Dermis microvascular lymphatic vessel endothelial cell (primary cell): ENCODE measurements at regions not wholly inside any gene's neighbourhood (a gene's known extent, or its start where the extent isn't known, plus 50 kb on each side); places are given as distances from the start of the nearest gene placed in this dataset.

Source experiments
- DNase-seq, 2 donors: peaks; one replicate each; pipeline versions ENCODE4 v3.0.0 to v3.0.0-alpha.2; 2010; ENCODE audit warnings: low read depth in 2 of 2

GRCh38 chr12:45587012-45587411, 142.5 kb upstream of the ARID2 start:
- DNase-seq, result no peak

DNA sequence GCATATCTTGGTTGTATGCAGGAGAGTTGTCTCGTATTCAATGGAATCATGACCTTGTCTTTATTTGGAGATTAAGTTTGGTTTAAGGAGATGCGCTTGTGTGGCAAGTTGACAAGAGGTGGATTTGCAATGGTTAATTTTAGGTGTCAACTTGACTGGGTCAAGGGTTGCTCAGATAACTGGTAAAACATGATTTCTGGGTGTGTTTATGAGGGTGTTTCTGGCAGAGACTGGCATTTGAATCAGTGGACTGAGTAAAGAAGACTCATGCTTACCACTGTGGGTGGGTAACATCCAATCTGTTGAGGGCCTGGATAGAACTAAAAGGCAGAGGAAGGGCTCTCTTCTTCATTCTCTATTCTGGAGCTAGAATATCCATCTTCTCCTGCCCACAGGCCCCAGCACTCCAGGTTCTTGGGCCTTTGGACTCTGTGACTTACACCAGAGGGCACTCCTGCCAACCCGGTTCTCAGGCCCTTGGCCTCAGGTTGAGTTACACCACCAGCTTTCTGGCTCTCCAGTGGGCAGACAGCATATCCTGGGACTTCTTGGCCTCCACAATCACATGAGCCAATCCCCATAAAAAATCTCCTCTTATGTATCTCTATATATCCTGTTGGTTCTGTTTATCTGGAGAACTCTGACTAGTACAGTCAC, 141.5 kb upstream of the ARID2 start:
- no peak for DNase-seq

DNA sequence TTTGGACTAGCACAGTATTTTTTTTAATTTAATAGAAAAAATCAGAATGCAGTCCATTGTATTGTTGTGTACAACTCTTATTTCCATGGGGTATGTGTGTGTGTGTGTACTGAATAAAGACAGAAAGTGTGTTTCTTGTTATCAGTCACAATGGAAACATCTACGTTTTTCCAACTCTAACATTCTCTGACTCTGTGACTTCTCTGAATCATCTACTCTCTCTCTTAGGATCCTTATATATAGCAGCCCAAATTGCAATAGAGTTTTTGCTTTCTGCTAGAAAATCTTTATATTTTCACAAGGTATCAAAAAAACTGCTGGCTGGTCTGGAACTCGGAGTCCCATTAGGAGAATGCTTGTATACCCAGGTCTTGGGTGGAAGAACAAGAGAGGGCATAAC, 138.9 kb upstream of the ARID2 start:
- DNase-seq, result no peak

- no peak for DNase-seq
These were observed 137.9 kb upstream of the ARID2 start for GRCh38 chr12:45591635-45592034.

DNA sequence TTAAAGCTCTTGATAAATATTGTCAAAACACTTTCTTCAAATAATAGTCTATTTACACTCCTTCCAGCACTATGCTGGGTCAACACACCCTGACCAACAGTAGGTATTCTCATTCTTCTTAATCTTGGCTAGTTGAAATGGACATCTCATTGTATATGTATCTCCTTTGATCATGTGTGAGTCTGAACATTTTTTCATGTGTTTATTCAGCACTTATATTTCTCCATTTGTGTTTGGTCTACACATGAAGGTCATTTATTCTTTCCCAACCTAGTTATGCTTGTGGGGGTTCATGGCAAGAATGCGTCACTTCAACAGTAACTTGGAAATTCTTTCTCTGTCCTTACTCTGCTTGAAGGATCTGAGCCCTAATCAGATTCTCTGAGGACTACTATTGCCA, 133.1 kb upstream of the ARID2 start:
- DNase-seq, result no peak

- no peak for DNase-seq
These were observed 131.2 kb upstream of the ARID2 start for GRCh38 chr12:45598336-45598735.

- DNase-seq, result no peak
These were observed 130.7 kb upstream of the ARID2 start for GRCh38 chr12:45598761-45599160.

DNA sequence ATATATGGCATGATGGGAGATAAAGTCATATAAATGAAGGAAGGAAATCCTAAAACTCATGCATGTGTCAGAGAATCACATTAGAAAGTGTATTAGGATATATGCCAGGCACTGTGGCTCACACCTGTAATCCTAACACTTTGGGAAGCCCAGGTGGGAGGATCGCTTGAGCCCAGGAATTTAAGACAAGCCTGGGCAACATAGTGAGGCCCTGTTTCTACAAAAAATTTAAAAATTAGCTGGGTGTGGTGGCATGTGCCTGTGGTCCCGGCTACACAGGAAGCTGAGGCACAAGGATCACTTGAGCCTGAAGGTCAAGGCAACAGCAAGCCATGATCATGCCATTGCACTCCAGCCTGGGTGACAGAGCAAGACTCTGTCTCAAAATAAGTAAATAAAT, 130.3 kb upstream of the ARID2 start:
- DNase-seq, result no peak

GRCh38 chr12:45601390-45601789, 128.1 kb upstream of the ARID2 start:
- no peak for DNase-seq

DNA sequence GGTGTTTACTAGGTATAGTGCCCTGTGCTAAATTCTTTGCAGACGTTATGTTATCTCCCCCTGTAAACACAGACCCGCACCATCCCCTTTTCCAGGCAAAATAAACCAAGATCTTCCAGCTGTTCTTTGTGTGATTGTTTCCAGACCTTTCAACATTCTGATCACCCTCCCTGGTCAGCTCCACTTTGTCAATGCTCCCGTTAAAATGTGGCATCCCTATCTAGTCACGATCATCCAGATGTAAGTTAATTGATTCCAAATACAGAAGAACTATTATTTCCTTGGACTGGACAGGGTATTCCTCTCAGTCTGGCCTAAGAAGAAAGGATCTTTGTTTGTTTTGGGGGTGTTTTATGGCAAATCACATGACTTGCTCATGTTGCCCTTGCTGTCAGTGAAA, 127.6 kb upstream of the ARID2 start:
- no peak for DNase-seq

DNA sequence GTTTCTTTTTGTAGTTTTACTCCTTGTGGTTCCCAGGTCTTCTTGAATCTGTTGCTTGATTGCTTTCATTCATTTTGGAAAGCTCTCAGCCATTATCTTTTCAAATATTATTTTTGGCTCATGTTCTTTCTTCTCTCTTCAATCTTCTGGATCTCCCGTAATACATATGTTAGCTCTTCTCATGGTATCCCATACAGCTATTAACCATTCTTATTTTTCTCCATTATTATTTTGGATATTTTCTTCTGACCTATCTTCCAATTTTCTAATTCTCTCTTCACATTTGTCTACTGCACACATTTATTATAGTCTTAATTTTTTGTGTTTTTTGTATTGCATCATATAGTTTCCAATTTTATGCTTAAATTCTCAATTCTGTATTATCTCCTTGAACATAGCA, 123.9 kb upstream of the ARID2 start:
- DNase-seq, result no peak

- no peak for DNase-seq
These were observed 118.4 kb upstream of the ARID2 start for GRCh38 chr12:45611061-45611460.

DNA sequence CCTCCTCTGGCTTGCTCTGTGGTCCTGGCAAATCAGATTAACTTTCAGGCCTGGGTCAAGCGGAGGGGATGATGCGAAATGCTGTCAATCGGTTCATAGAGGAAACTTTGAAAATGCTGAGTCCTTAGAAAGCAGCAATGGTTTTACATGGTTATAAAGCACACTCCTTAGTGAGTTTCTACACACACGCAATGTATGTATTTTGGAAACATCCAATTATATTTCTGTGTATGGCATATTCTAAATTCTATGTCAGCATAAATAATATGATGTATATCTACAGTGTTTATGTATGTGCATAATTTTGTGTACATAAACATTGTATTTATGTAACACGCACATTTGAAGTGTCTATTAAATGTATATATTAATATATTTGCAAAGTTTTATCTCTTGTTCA, 118.0 kb upstream of the ARID2 start:
- no peak for DNase-seq

DNA sequence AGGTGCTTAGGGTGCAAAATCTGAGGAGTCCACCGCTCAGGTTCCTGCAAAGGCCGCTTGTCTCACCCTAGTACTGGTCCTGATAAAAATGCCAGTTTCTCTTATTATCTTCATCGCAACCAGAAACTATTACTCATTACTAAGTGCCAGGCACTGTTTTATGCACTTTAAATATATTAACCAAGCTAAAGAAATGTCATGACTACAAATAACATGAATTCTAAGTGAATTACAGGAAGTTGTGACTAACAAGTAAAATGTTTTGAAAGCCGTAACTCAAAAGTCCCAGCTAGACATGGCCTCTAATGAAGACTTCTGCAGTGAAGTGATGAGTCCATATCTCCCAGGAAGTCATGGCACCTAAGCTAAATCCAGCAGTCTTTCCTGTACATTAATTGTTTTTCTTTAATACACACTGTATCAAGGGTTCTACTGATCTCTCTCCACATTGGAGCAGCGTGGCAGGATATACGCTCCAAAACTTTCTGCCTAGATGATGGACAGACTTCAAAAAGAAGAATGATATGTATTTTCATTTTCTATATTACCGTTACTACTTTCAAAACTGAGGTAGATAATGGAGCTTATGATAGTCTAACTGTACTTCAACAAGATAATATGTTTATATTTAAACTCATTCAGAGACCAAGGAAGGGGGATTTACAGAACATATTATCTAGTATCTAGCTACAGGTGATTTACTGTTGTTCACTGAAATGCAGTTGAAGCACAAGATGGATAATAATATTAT, 117.3 kb upstream of the ARID2 start:
- DNase-seq, result peak in 1 of 2 donors; percentile 66

DNA sequence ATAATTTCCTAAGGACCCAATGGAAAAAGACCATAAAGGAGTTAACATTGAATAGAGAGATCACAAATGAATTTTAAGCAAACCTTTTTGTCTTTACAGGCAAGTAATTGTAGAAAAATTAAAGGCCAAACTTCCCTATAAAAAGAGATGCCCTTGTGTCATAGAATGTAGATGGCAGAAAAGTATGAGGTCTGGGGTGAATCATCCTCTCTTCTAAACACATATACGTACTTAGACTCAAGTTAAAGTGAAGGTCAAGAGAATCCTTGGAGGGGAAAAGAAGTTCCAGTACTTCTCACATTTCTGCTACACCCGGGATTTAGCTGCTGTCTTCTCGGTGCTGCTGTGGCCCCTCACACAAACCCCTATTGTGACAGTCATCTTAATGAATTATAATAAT, 116.2 kb upstream of the ARID2 start:
- no peak for DNase-seq

DNA sequence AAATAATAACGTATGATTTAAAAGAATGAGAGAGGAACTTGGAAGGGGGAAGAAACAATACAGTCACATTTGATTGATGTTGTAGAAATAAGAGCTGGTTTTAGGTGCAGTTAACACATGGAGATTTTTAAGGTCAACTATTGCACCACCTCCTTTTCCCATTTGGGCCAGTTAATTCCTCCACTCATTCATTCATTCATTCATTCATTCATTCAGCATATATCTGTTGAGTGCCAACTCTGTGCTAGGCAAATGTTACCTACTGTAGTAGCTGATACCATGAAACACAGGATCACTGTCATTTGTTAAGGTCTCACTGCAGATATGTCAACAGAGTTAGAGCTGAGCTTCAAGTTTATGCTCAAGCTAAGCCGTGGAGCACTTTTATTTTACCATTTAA, 115.7 kb upstream of the ARID2 start:
- DNase-seq, result no peak

DNA sequence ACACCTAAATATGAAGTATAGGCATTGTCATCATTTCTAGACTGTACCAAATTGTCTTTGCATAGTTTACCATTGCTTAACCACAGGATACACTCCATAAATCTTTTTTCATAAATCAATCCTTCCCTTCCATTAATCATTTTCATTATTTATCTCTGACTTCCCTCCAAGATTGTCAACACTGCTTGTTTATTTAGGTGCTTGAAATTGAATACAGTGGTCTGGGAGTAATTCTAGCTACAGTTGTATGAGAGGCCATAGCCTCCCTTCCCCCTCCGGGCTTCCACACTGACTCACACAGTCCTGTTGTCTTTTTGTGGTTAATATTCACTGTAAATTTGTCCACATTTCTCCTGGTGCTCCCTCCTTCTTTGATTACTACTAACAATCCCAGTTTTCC, 114.2 kb upstream of the ARID2 start:
- peak in 1 of 2 donors; percentile 61 for DNase-seq

- DNase-seq, result no peak
These were observed 109.8 kb upstream of the ARID2 start for GRCh38 chr12:45619736-45620135.

- no peak for DNase-seq
These were observed 107.8 kb upstream of the ARID2 start for GRCh38 chr12:45621703-45622102.

- no peak for DNase-seq
These were observed 107.1 kb upstream of the ARID2 start for GRCh38 chr12:45622210-45622937.

DNA sequence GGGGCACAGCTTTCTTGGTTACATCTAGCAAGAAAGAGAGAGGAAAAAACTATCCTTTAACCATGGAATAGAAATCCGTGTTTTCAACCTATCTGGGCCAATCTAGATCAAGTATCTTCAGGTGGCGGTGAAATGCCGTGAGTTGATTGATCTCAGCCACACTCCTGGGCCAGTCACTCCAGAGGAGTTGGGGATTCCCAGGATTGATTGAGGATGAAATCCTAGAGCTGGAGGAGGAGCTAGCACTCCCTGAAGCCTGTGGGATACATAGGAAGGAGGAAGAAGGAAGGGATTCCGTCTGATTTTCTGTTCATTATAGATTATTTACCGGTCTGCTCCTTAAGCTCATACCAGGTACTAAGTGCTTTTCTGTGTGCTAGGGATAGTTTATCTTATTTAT, 106.3 kb upstream of the ARID2 start:
- no peak for DNase-seq

GRCh38 chr12:45623940-45624339, 105.6 kb upstream of the ARID2 start:
- no peak for DNase-seq

DNA sequence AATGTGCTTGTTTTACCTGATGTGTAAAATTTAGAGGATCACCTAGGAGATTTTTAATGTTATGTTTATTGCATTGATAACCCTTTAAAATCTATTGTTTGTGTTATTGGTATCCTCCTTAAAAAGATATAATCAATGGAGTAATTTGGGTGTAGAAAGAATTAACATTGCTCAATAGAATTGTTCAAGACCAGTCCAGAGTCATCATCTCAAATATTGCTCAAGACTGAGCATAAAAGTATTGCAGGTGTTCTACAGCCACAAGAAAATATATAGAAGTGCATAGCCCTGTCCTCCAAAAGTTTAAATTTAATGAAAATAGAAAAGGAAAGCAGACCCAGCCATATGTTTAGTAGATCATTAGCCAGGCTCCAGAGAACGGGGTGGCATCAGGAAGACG, 102.5 kb upstream of the ARID2 start:
- no peak for DNase-seq
